GM23338 (cell line): ENCODE measurements at regions not wholly inside any gene's neighbourhood (a gene's known extent, or its start where the extent isn't known, plus 50 kb on each side); places are given as distances from the start of the nearest gene placed in this dataset.

Experiments used
- ATAC-seq: fragments of 200-7000 bp; cut with Tn5 transposase; 3 replicates; pipeline ENCODE4 v1.9.1; 2020
- DNase-seq: peaks from one replicate; pipeline ENCODE4 v3.0.0-alpha.2; 2015; ENCODE audit warnings: low spot score
- H2AFZ ChIP-seq: fragments of 200-600 bp; sonication (generic); 2 replicates; pipeline ENCODE4 v1.8.0; 2016; ENCODE audit warnings: antibody characterized with exemption, mild to moderate bottlenecking, moderate library complexity
- H3F3A ChIP-seq: fragments of 200-600 bp; sonication (generic); replicated peaks from 2 replicates; pipeline ENCODE4 v1.8.0; 2017; ENCODE audit warnings: antibody characterized with exemption, mixed run types, low read depth
- H3K27ac ChIP-seq: fragments of 200-600 bp; sonication (generic); 2 replicates; pipeline ENCODE4 v1.6.1; 2016; ENCODE audit warnings: low read depth
- H3K27me3 ChIP-seq: fragments of 200-600 bp; sonication (generic); 2 replicates; pipeline ENCODE4 v1.8.0; 2016; ENCODE audit warnings: mild to moderate bottlenecking, mixed run types, moderate library complexity; ENCODE audit not compliant: insufficient read depth
- H3K36me3 ChIP-seq: fragments of 200-600 bp; sonication (generic); 2 replicates; pipeline ENCODE4 v1.8.0; 2016; ENCODE audit warnings: mild to moderate bottlenecking; ENCODE audit not compliant: insufficient read depth
- H3K4me1 ChIP-seq: fragments of 200-600 bp; sonication (generic); 2 replicates; pipeline ENCODE4 v1.8.0; 2016; ENCODE audit warnings: mild to moderate bottlenecking, moderate library complexity; ENCODE audit not compliant: insufficient read depth
- H3K4me2 ChIP-seq: fragments of 200-600 bp; sonication (generic); 2 replicates; pipeline ENCODE4 v1.7.1; 2017; ENCODE audit warnings: mixed run types
- H3K4me3 ChIP-seq: fragments of 200-600 bp; sonication (generic); 2 replicates; pipeline ENCODE4 v1.6.1; 2016; ENCODE audit warnings: mixed run types
- H3K79me2 ChIP-seq: fragments of 200-600 bp; sonication (generic); replicated peaks from 2 replicates; pipeline ENCODE4 v1.8.0; 2017; ENCODE audit warnings: mild to moderate bottlenecking; ENCODE audit not compliant: insufficient read depth
- H3K9me2 ChIP-seq: fragments of 200-600 bp; sonication (generic); 2 replicates; pipeline ENCODE4 v1.8.0; 2017; ENCODE audit not compliant: insufficient read depth
- H4K20me1 ChIP-seq: fragments of 200-600 bp; sonication (generic); replicated peaks from 2 replicates; pipeline ENCODE4 v1.8.0; 2017; ENCODE audit warnings: mild to moderate bottlenecking; ENCODE audit not compliant: insufficient read depth
- H3K27ac Mint-ChIP-seq: 2 replicates; pipeline ENCODE4 v1.8.0; 2020; ENCODE audit warnings: inconsistent platforms, mild to moderate bottlenecking, moderate library complexity, mixed read lengths
- H3K27me3 Mint-ChIP-seq: 3 replicates; pipeline ENCODE4 v1.8.0; 2022; ENCODE audit warnings: low read depth, mild to moderate bottlenecking, moderate library complexity, mixed read lengths, inconsistent platforms; ENCODE audit not compliant: insufficient read depth, poor library complexity
- H3K36me3 Mint-ChIP-seq: 3 replicates; pipeline ENCODE4 v1.8.0; 2021; ENCODE audit warnings: low read depth, mild to moderate bottlenecking, inconsistent platforms, moderate library complexity, mixed read lengths
- H3K4me1 Mint-ChIP-seq: 3 replicates; pipeline ENCODE4 v1.8.0; 2020; ENCODE audit warnings: mild to moderate bottlenecking, inconsistent platforms, mixed read lengths
- H3K4me3 Mint-ChIP-seq: 3 replicates; pipeline ENCODE4 v1.8.0; 2021; ENCODE audit warnings: moderate library complexity, mild to moderate bottlenecking, inconsistent platforms, mixed read lengths
- H3K9me3 Mint-ChIP-seq: 3 replicates; pipeline ENCODE4 v1.8.0; 2020; ENCODE audit warnings: moderate library complexity, mild to moderate bottlenecking, inconsistent platforms, mixed read lengths
- CREB1 ChIP-seq: fragments of 250-450 bp; sonication (Bioruptor Pico); IDR thresholded peaks from 2 replicates; pipeline ENCODE4 v1.5.0; 2020; ENCODE audit warnings: low read depth, mild to moderate bottlenecking, moderate library complexity
- CTCF ChIP-seq, 2 experiments: fragments of 200-600 bp in 1 of 2; sonication (generic) in 1 of 2; conservative IDR thresholded peaks; 2 replicates each; pipeline versions ENCODE4 v1.5.1 to v1.6.1; 2016 to 2017; ENCODE audit warnings: antibody characterized with exemption in 2 of 2, low read depth in 2 of 2, mild to moderate bottlenecking in 2 of 2, moderate library complexity in 1 of 2
- ETS1 ChIP-seq: IDR thresholded peaks from 2 replicates; pipeline ENCODE4 v1.6.1; 2016; ENCODE audit warnings: antibody characterized with exemption
- EZH2 ChIP-seq: fragments of 200-600 bp; sonication (generic); IDR thresholded peaks from one replicate; pipeline ENCODE4 v1.8.0; 2017; ENCODE audit warnings: antibody characterized with exemption, mild to moderate bottlenecking, low read depth; ENCODE audit not compliant: unreplicated experiment
- EZH2phosphoT487 ChIP-seq: fragments of 200-600 bp; sonication (generic); IDR thresholded peaks from one replicate; pipeline ENCODE4 v1.8.1; 2018; ENCODE audit warnings: antibody characterized with exemption; ENCODE audit not compliant: unreplicated experiment
- JUNB ChIP-seq: IDR thresholded peaks from one replicate; pipeline ENCODE4 v1.6.1; 2016; ENCODE audit warnings: antibody characterized with exemption; ENCODE audit not compliant: unreplicated experiment
- NANOG ChIP-seq: IDR thresholded peaks from 2 replicates; pipeline ENCODE4 v1.6.1; 2016; ENCODE audit warnings: antibody characterized with exemption, borderline replicate concordance
- POLR2AphosphoS5 ChIP-seq: IDR thresholded peaks from 2 replicates; pipeline ENCODE4 v1.6.1; 2016; ENCODE audit warnings: antibody characterized with exemption, low read depth
- STAT1 ChIP-seq: IDR thresholded peaks from one replicate; pipeline ENCODE4 v1.6.1; 2016; ENCODE audit warnings: antibody characterized with exemption; ENCODE audit not compliant: unreplicated experiment
- ZNF114 ChIP-seq: fragments of 250-450 bp; sonication (Bioruptor Pico); IDR thresholded peaks from 2 replicates; pipeline ENCODE4 v1.5.0; 2020; ENCODE audit warnings: mild to moderate bottlenecking, moderate library complexity
- ZNF331 ChIP-seq: fragments of 250-450 bp; sonication (Bioruptor Pico); IDR thresholded peaks from 2 replicates; pipeline ENCODE4 v1.5.0; 2020; ENCODE audit warnings: low read depth, mild to moderate bottlenecking, moderate library complexity
- ZNF462 ChIP-seq: fragments of 250-450 bp; sonication (Bioruptor Pico); IDR thresholded peaks from 2 replicates; pipeline ENCODE4 v1.5.0; 2020; ENCODE audit warnings: mild to moderate bottlenecking, moderate library complexity
- TF ChIP-seq, protein P1 (sequence below): IDR thresholded peaks from one replicate; pipeline ENCODE4 v1.6.1; 2018; ENCODE audit warnings: antibody characterized with exemption; ENCODE audit not compliant: unreplicated experiment

DNA sequence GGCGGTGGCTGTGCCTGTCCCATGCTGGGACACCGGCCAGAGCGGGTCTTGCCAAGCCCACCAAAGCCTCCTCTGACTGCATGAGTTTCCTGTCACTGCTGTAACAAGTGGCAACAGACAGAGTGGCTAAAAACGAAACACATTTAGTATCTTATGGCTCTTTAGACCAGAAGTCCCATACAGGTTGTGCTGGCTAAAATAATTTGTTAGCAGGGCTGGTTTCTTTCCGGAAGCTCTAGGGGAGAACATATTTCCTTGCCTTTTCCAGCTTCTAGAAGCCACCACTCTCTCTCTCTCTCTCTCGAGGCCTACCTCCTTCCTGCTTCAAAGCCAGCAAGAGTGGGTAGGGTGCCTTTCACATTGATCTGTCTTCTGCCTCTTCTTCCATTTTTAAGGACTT is 171.6 kb upstream of the PLPP4 start:
- no peaks in the 10 kb centered on the region for H3K36me3 ChIP-seq
- H3K4me2 ChIP-seq = no peak overlapping the region
- ATAC-seq = no peak
- Mint-ChIP-seq H3K36me3 (no peaks in the 10 kb centered on the region), H3K4me1 (no peaks in the 10 kb centered on the region; the same call in 2 of the 3 replicates), H3K9me3 (no peaks in the 10 kb centered on the region), H3K27ac (no peak overlapping the region), H3K4me3 (no peak overlapping the region), H3K27me3 (peaks cover 6% of the 10 kb centered on the region)
- DNase-seq = no peak
- H3K9me2 ChIP-seq = 0 out of 2 replicates have a peak, but pooled peaks cover 5% of the 10 kb centered on the region
- H3K4me1 ChIP-seq = no peaks in the 10 kb centered on the region
- H3K27me3 ChIP-seq = no peaks in the 10 kb centered on the region
- H3K79me2 ChIP-seq = no peaks in the 10 kb centered on the region
- no peaks in the 10 kb centered on the region for H4K20me1 ChIP-seq
- H2AFZ ChIP-seq = no peak overlapping the region
- H3K27ac ChIP-seq = no peak overlapping the region
- no peak overlapping the region for H3K4me3 ChIP-seq
- H3F3A ChIP-seq = no peaks in the 10 kb centered on the region
- TF ChIP-seq JUNB = no peak
- TF ChIP-seq, protein P1, sequence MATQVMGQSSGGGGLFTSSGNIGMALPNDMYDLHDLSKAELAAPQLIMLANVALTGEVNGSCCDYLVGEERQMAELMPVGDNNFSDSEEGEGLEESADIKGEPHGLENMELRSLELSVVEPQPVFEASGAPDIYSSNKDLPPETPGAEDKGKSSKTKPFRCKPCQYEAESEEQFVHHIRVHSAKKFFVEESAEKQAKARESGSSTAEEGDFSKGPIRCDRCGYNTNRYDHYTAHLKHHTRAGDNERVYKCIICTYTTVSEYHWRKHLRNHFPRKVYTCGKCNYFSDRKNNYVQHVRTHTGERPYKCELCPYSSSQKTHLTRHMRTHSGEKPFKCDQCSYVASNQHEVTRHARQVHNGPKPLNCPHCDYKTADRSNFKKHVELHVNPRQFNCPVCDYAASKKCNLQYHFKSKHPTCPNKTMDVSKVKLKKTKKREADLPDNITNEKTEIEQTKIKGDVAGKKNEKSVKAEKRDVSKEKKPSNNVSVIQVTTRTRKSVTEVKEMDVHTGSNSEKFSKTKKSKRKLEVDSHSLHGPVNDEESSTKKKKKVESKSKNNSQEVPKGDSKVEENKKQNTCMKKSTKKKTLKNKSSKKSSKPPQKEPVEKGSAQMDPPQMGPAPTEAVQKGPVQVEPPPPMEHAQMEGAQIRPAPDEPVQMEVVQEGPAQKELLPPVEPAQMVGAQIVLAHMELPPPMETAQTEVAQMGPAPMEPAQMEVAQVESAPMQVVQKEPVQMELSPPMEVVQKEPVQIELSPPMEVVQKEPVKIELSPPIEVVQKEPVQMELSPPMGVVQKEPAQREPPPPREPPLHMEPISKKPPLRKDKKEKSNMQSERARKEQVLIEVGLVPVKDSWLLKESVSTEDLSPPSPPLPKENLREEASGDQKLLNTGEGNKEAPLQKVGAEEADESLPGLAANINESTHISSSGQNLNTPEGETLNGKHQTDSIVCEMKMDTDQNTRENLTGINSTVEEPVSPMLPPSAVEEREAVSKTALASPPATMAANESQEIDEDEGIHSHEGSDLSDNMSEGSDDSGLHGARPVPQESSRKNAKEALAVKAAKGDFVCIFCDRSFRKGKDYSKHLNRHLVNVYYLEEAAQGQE = no peak
- TF ChIP-seq ZNF462 = no peak
- no peak for TF ChIP-seq EZH2phosphoT487
- TF ChIP-seq ZNF331 (CRISPR knock-in tag) = no peak
- TF ChIP-seq NANOG = no peak
- TF ChIP-seq EZH2 = no peak
- TF ChIP-seq POLR2AphosphoS5 = no peak
- no peak for TF ChIP-seq CTCF (conservative IDR thresholded peaks at IDR 0.05; ENCODE audit: low read depth in 2 of 2)
- TF ChIP-seq CREB1 (CRISPR knock-in tag) = no peak
- no peak for TF ChIP-seq ZNF114
- no peak for TF ChIP-seq STAT1
- TF ChIP-seq ETS1 = no peak
